ENCODE measurements at regions not wholly inside any gene's neighbourhood (a gene's known extent, or its start where the extent isn't known, plus 50 kb on each side); places are given as distances from the start of the nearest gene placed in this dataset.

DNA sequence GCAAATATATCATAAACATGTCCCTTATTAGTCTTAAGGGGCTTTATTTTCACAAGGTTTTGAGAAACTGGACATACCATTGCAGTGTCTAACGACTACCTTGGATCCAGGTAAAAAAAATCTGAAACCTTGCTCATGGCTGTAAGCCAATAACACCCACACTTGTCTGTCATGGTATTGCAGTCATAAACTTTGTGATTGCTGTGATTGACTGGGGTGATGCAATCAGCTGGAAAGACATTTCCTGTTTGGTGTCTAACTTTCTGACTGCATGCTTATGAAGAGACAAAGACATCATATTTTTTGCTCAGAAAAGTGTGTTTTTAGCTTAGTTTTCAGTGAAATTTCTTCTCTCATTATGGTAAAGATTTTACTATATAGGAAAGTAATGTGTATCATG is 635.0 kb downstream of the TSN start:
- H3K4me1 ChIP-seq = peaks cover 15 to 46% (median 22%) of the 10 kb centered on the region in 10 experiments
- no peak overlapping the region for H3K4me3 ChIP-seq
- peak in 9 of 11 experiments; percentile 42 to 93 (median 87); a peak in 17 of 22 replicates for TF ChIP-seq Cebpa-rat (IDR thresholded peaks at IDR 0.05)
- peaks cover 15 to 31% (median 23%) of the 10 kb centered on the region in 11 experiments for H3K9me3 ChIP-seq (replicated peaks in 1 of 11)
- H4K20me1 ChIP-seq = no peaks in the 10 kb centered on the region
- H3K27me3 ChIP-seq = no peaks in the 10 kb centered on the region
- H3K36me3 ChIP-seq = no peaks in the 10 kb centered on the region
- H3K27ac ChIP-seq = peak overlapping the region in 10 of 11 experiments; percentile 27 to 73 (median 50); a peak in 19 of 22 replicates
- H3K9ac ChIP-seq = 0 out of 22 replicates have a peak overlapping the region, but pooled peaks of 1 of the 11 experiments have one; percentile 10
- peak overlapping the region; percentile 14 to 64 (median 49); a peak in 21 of 22 replicates for H3K4me2 ChIP-seq

DNA sequence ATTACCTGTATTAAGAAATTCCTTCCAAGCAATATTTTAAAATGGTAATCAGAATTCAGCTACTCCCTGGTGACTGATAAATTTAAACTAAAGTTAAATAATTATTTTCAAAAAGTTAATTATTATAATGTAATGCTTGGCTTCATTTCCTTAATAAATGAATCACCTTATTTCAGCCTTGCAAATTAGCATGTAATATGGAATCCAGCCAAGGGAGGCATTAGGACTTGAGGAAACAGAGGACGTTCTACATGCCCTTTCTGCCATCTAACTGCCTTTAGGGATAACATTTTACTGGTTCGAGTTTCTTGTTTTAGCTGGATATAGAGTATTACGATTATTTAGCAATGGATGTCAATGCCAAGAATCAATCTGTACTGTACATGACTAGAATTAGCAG is 636.3 kb downstream of the TSN start:
- Histone ChIP-seq H3K4me1 (peaks cover 15 to 46% (median 22%) of the 10 kb centered on the region in 10 experiments), H3K27ac (peak overlapping the region in 4 of 11 experiments; percentile 54 to 73 (median 65); a peak in 5 of 22 replicates), H3K27me3 (no peaks in the 10 kb centered on the region), H3K36me3 (no peaks in the 10 kb centered on the region), H3K9ac (no peak overlapping the region), H3K4me3 (no peak overlapping the region), H3K4me2 (peak overlapping the region in 3 of 11 experiments; percentile 32 to 76 (median 64); a peak in 6 of 22 replicates), H4K20me1 (no peaks in the 10 kb centered on the region), H3K9me3 (replicated peaks in 1 of 11) (peaks cover 15 to 31% (median 23%) of the 10 kb centered on the region in 11 experiments)
- no peak for TF ChIP-seq Cebpa-rat (IDR thresholded peaks at IDR 0.05)

DNA sequence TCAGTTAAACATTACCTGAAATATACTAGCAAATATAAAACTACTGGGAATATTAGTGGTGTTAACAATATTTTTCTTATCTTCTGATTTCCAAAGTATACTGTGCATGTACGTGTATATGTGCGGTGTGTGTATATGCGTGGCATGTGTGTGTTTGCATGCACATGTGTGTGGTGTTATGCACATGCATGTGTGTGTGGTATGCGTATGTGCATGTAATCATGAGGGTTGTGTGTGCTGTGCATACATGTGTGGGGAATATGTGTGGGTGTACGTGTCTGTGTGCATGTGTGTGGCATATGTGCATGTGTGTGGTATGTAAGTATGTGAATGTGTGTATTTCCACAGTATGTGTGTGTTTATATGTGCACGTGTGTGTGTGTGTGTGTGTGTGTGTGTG is 640.2 kb downstream of the TSN start:
- Histone ChIP-seq H3K9ac (no peak overlapping the region), H3K27me3 (no peaks in the 10 kb centered on the region), H3K9me3 (replicated peaks in 1 of 11) (peaks cover 0 to 7% (median 4%) of the 10 kb centered on the region in 11 experiments; a peak in 3 of 22 replicates), H3K27ac (no peak overlapping the region), H3K4me3 (no peak overlapping the region), H3K4me2 (no peak overlapping the region), H4K20me1 (no peaks in the 10 kb centered on the region), H3K4me1 (peaks cover 7 to 32% (median 15%) of the 10 kb centered on the region in 10 experiments), H3K36me3 (no peaks in the 10 kb centered on the region)
- TF ChIP-seq Cebpa-rat (IDR thresholded peaks at IDR 0.05) = no peak

DNA sequence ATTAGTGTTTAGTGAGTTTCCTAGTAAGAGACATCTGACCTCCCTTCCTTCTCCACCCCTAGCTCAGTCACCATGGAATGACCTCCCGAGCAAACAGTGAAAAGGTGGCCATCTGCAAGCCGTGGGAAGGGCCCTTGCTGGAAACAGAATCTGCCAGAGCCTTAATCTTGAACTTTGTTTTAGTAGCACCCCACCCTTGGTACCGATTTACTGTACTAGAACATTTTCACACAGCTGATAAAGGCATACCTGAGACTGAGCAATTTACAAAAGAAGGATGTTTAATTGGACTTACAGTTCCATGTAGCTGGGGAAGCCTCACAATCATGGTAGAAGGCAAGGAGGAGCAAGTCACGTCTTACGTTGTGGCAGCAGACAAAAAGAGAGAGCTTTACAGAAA is 655.8 kb downstream of the TSN start:
- Histone ChIP-seq H3K9me3 (replicated peaks in 1 of 11) (peaks cover 0 to 14% (median 5%) of the 10 kb centered on the region in 11 experiments; a peak in 10 of 22 replicates), H3K4me2 (no peak overlapping the region), H3K27ac (no peak overlapping the region), H3K36me3 (no peaks in the 10 kb centered on the region), H3K4me1 (no peaks in the 10 kb centered on the region), H3K27me3 (no peaks in the 10 kb centered on the region), H4K20me1 (no peaks in the 10 kb centered on the region), H3K9ac (no peak overlapping the region), H3K4me3 (no peak overlapping the region)
- no peak for TF ChIP-seq Cebpa-rat (IDR thresholded peaks at IDR 0.05)

DNA sequence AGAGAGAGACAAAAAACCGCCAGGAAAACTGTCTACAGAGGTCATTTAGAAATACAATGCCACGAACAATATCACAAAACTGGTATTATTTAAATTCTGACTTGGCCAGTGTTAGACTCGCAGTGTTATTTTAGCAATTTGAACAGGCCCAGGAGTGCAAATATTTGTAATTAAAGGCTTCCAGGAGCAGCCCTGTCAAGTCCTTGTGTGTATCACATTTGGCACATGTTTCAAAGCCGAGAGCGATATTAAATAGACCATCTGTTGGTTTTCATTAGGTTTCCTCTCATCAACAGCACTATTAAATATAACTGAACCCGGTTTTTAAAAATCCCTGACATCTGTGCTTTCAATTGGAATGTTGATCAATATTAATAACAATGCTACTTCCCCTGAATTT is 656.9 kb downstream of the TSN start:
- H3K9ac ChIP-seq = no peak overlapping the region
- no peak overlapping the region for H3K4me3 ChIP-seq
- H3K4me1 ChIP-seq = no peaks in the 10 kb centered on the region
- no peak overlapping the region for H3K4me2 ChIP-seq
- H3K27ac ChIP-seq = no peak overlapping the region
- H3K36me3 ChIP-seq = no peaks in the 10 kb centered on the region
- H4K20me1 ChIP-seq = no peaks in the 10 kb centered on the region
- H3K9me3 ChIP-seq (replicated peaks in 1 of 11) = peaks cover 0 to 14% (median 5%) of the 10 kb centered on the region in 11 experiments; a peak in 10 of 22 replicates
- TF ChIP-seq Cebpa-rat (IDR thresholded peaks at IDR 0.05) = no peak
- H3K27me3 ChIP-seq = no peaks in the 10 kb centered on the region

DNA sequence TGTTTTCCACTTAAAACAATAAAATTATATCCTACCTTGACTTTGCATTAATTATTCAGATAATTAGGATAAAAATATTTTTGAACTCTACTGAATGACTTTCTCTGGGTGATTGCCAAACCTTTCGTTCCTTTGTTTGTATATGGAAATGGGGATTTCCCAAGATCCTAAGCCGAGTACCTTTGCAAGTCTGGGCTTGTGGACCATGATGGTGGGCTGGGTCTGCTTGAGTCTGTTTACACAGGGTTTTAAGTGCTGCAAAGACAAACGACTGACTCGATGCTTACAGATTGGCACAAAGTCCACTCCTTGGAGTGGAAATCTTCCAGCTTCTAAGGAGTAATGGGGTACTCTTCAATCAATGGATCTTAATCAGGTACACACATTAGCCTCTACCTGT is 659.5 kb downstream of the TSN start:
- peaks cover 0 to 14% (median 5%) of the 10 kb centered on the region in 11 experiments; a peak in 10 of 22 replicates for H3K9me3 ChIP-seq (replicated peaks in 1 of 11)
- no peaks in the 10 kb centered on the region for H3K36me3 ChIP-seq
- no peaks in the 10 kb centered on the region for H3K27me3 ChIP-seq
- no peaks in the 10 kb centered on the region for H3K4me1 ChIP-seq
- H3K9ac ChIP-seq = no peak overlapping the region
- no peak for TF ChIP-seq Cebpa-rat (IDR thresholded peaks at IDR 0.05)
- H3K27ac ChIP-seq = no peak overlapping the region
- no peak overlapping the region for H3K4me3 ChIP-seq
- H3K4me2 ChIP-seq = no peak overlapping the region
- H4K20me1 ChIP-seq = no peaks in the 10 kb centered on the region

DNA sequence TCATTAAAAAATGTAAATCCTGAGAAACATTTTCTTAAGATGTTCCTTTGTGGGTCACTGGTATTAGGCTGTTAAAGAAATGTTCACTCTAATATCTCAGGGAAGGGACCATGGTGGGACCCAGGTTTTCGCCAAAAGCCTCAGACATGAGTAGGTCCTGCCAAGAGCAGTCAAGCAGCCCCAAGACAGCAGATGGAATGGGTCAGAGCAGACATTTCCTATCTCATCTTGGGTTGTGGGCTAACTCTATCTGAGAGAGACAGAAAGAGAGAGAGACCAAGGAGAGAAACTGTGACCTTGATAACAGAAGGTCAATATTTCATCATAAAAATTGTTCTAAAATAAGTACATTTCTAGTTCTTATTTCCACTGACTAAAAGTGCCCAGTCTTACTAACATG is 661.7 kb downstream of the TSN start:
- no peak overlapping the region for H3K27ac ChIP-seq
- H3K9me3 ChIP-seq (replicated peaks in 1 of 11) = peaks cover 0 to 2% (median 0%) of the 10 kb centered on the region in 11 experiments; a peak in 1 of 22 replicates
- no peaks in the 10 kb centered on the region for H4K20me1 ChIP-seq
- peaks cover 0 to 5% (median 0%) of the 10 kb centered on the region in 10 experiments; a peak in 1 of 20 replicates for H3K4me1 ChIP-seq
- no peak for TF ChIP-seq Cebpa-rat (IDR thresholded peaks at IDR 0.05)
- no peaks in the 10 kb centered on the region for H3K27me3 ChIP-seq
- no peak overlapping the region for H3K9ac ChIP-seq
- H3K4me3 ChIP-seq = no peak overlapping the region
- H3K36me3 ChIP-seq = no peaks in the 10 kb centered on the region
- no peak overlapping the region for H3K4me2 ChIP-seq

DNA sequence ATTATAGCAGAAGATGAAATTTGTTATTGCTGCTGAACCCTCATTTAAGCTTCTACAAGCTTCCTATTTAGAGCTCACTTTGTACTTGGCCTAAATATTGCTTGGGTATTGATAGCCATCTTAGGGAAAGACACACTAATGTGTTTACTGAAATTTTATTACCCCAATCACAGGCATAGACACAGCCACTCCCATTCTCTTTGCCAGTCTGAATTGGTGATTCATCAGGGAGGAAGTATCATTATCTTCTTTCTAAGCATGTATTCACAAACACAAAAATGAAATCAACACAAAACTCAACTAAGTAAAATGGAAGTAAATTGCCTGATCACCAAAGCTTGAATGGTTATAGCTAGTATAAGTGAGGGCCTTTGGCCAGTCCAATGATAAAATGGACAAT is 666.3 kb downstream of the TSN start:
- Histone ChIP-seq H3K27ac (no peak overlapping the region), H3K27me3 (no peaks in the 10 kb centered on the region), H3K4me3 (no peak overlapping the region), H4K20me1 (no peaks in the 10 kb centered on the region), H3K4me1 (peaks cover 0 to 14% (median 0%) of the 10 kb centered on the region in 10 experiments; a peak in 5 of 20 replicates), H3K9me3 (replicated peaks in 1 of 11) (no peaks in the 10 kb centered on the region), H3K4me2 (no peak overlapping the region), H3K9ac (no peak overlapping the region), H3K36me3 (no peaks in the 10 kb centered on the region)
- no peak for TF ChIP-seq Cebpa-rat (IDR thresholded peaks at IDR 0.05)

DNA sequence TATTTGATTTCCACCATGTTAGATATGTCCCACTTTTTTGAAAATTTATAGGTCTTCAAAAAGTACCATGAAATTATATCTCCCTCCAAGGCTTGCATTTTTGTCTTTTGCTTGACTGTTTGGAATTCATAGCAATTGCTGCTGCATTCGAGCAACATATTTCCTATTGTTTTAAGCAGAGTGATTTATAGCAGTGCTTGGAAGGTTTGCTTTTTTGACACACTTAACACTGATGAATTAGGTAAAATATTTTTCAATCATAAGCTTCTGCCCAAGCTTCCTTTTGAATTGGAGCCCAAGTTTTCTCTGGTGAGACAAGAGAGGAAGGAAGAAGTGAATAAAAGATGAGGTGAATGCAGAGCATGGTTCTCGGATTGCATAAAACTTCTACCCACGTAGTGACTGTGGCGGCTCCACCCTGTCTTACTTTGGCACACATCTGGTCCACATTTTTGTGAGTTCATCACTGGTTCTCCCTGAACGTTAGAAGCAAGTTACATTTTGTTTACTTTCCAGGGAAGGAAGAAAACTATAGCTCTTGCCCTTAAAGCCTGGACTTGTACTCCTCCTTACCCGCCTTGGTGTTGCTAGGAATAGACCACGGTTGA is 667.0 kb downstream of the TSN start:
- Histone ChIP-seq H3K4me3 (no peak overlapping the region), H3K27me3 (no peaks in the 10 kb centered on the region), H3K4me2 (peak overlapping the region in 2 of 11 experiments; percentile 13 to 18; a peak in 3 of 22 replicates), H3K27ac (no peak overlapping the region), H4K20me1 (no peaks in the 10 kb centered on the region), H3K36me3 (no peaks in the 10 kb centered on the region), H3K9ac (no peak overlapping the region), H3K9me3 (replicated peaks in 1 of 11) (no peaks in the 10 kb centered on the region), H3K4me1 (peaks cover 0 to 14% (median 0%) of the 10 kb centered on the region in 10 experiments; a peak in 5 of 20 replicates)
- TF ChIP-seq Cebpa-rat (IDR thresholded peaks at IDR 0.05) = no peak

DNA sequence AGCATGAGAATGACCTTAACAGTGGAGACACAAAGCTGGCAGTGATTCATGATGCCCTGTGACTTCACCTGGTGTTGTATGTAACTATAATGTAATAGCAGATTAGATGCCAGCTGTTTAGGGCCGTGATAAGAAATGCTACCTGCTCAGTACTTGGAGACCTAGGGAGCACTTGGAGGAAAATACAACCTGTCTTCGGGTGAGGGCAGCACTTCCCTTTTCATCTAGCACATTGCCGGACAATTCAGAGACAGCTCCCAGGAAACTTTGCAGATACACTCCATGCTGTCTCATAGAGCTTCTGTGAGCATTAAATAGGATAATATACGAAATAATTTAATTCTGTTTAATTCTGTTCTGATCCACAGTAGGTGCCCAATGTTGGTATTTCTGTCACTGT is 668.5 kb downstream of the TSN start:
- no peak overlapping the region for H3K27ac ChIP-seq
- H3K4me3 ChIP-seq = no peak overlapping the region
- H3K4me2 ChIP-seq = no peak overlapping the region
- H3K27me3 ChIP-seq = no peaks in the 10 kb centered on the region
- peaks cover 0 to 14% (median 0%) of the 10 kb centered on the region in 10 experiments; a peak in 5 of 20 replicates for H3K4me1 ChIP-seq
- no peaks in the 10 kb centered on the region for H4K20me1 ChIP-seq
- H3K36me3 ChIP-seq = no peaks in the 10 kb centered on the region
- no peak for TF ChIP-seq Cebpa-rat (IDR thresholded peaks at IDR 0.05)
- H3K9me3 ChIP-seq (replicated peaks in 1 of 11) = no peaks in the 10 kb centered on the region
- H3K9ac ChIP-seq = no peak overlapping the region

All from BLaER1 treated with 17β-estradiol and CSF1 and Interleukin-3, amounts not matched to agents 10 nM and 100 nM (cell line).